SJCRH30 (cell line): ENCODE measurements at regions not wholly inside any gene's neighbourhood (a gene's known extent, or its start where the extent isn't known, plus 50 kb on each side); places are given as distances from the start of the nearest gene placed in this dataset.
"Not testable (repeated sequence)": the region's sequence is repeated elsewhere in the genome, so short reads cannot be mapped to it uniquely, and the experiment has no call there.

Source experiments
- DNase-seq, 2 experiments: peaks; one replicate each; pipeline ENCODE4 v3.0.0-alpha.2; 2015 to 2020
- H3K27ac ChIP-seq: fragments of 250-450 bp; sonication (Bioruptor Pico); 2 replicates; pipeline ENCODE4 v1.5.1; 2020; ENCODE audit warnings: mild to moderate bottlenecking, moderate library complexity
- H3K27me3 ChIP-seq: fragments of 250-450 bp; sonication (Bioruptor Pico); 2 replicates; pipeline ENCODE4 v1.5.1; 2020; ENCODE audit warnings: mild to moderate bottlenecking, moderate library complexity
- H3K36me3 ChIP-seq: fragments of 250-450 bp; sonication (Bioruptor Pico); 2 replicates; pipeline ENCODE4 v1.5.1; 2020; ENCODE audit warnings: mild to moderate bottlenecking, moderate library complexity
- H3K4me1 ChIP-seq: fragments of 250-450 bp; sonication (Bioruptor Pico); 2 replicates; pipeline ENCODE4 v1.5.1; 2020; ENCODE audit warnings: mild to moderate bottlenecking, moderate library complexity
- H3K4me3 ChIP-seq: fragments of 250-450 bp; sonication (Bioruptor Pico); 2 replicates; pipeline ENCODE4 v1.5.1; 2020; ENCODE audit warnings: mild to moderate bottlenecking, moderate library complexity
- H3K9me3 ChIP-seq: fragments of 250-450 bp; sonication (Bioruptor Pico); replicated peaks from 2 replicates; pipeline ENCODE4 v1.5.1; 2020; ENCODE audit warnings: mild to moderate bottlenecking, moderate library complexity

GRCh38 chr3:43797794-43798193 is 107.1 kb downstream of the ABHD5 start:
- H3K4me1 ChIP-seq = no peaks in the 10 kb centered on the region
- DNase-seq = no peak
- H3K4me3 ChIP-seq = no peak overlapping the region
- no peak overlapping the region for H3K27ac ChIP-seq
- no peaks in the 10 kb centered on the region for H3K27me3 ChIP-seq
- no peaks in the 10 kb centered on the region for H3K9me3 ChIP-seq
- no peaks in the 10 kb centered on the region for H3K36me3 ChIP-seq

GRCh38 chr3:43810797-43811196 is 120.1 kb downstream of the ABHD5 start:
- Histone ChIP-seq H3K36me3 (no peaks in the 10 kb centered on the region), H3K27me3 (no peaks in the 10 kb centered on the region), H3K9me3 (no peaks in the 10 kb centered on the region), H3K4me1 (no peaks in the 10 kb centered on the region), H3K4me3 (no peak overlapping the region), H3K27ac (no peak overlapping the region)
- no peak for DNase-seq

- Histone ChIP-seq H3K4me1 (no peaks in the 10 kb centered on the region), H3K27ac (no peak overlapping the region), H3K36me3 (no peaks in the 10 kb centered on the region), H3K9me3 (no peaks in the 10 kb centered on the region), H3K4me3 (no peak overlapping the region), H3K27me3 (no peaks in the 10 kb centered on the region)
- no peak for DNase-seq
Observed at GRCh38 chr3:43814461-43814860, 123.7 kb downstream of the ABHD5 start.

GRCh38 chr3:43816372-43816771 is 125.6 kb downstream of the ABHD5 start:
- H3K27ac ChIP-seq = no peak overlapping the region
- H3K4me1 ChIP-seq = no peaks in the 10 kb centered on the region
- H3K4me3 ChIP-seq = no peak overlapping the region
- no peaks in the 10 kb centered on the region for H3K27me3 ChIP-seq
- no peak for DNase-seq
- no peaks in the 10 kb centered on the region for H3K36me3 ChIP-seq
- H3K9me3 ChIP-seq = no peaks in the 10 kb centered on the region

GRCh38 chr3:43817064-43817463 is 126.3 kb downstream of the ABHD5 start:
- Histone ChIP-seq H3K4me3 (no peak overlapping the region), H3K27me3 (no peaks in the 10 kb centered on the region), H3K4me1 (no peaks in the 10 kb centered on the region), H3K9me3 (no peaks in the 10 kb centered on the region), H3K36me3 (no peaks in the 10 kb centered on the region), H3K27ac (no peak overlapping the region)
- no peak for DNase-seq

- Histone ChIP-seq H3K9me3 (no peaks in the 10 kb centered on the region), H3K27ac (no peak overlapping the region), H3K4me1 (no peaks in the 10 kb centered on the region), H3K4me3 (no peak overlapping the region), H3K36me3 (no peaks in the 10 kb centered on the region), H3K27me3 (no peaks in the 10 kb centered on the region)
- no peak for DNase-seq
Observed at GRCh38 chr3:43817825-43818224, 127.1 kb downstream of the ABHD5 start.

- H3K27me3 ChIP-seq = no peaks in the 10 kb centered on the region
Observed at GRCh38 chr3:43818229-43818628, 127.5 kb downstream of the ABHD5 start.

GRCh38 chr3:43838009-43838758 is 147.4 kb downstream of the ABHD5 start:
- Histone ChIP-seq H3K4me1 (no peaks in the 10 kb centered on the region), H3K9me3 (no peaks in the 10 kb centered on the region), H3K27me3 (no peaks in the 10 kb centered on the region), H3K4me3 (no peak overlapping the region), H3K27ac (no peak overlapping the region), H3K36me3 (no peaks in the 10 kb centered on the region)
- no peak for DNase-seq

More at GRCh38 chr3:43818229-43818628, 127.5 kb downstream of the ABHD5 start:
- no peak overlapping the region for H3K27ac ChIP-seq
- H3K4me1 ChIP-seq = no peaks in the 10 kb centered on the region
- no peaks in the 10 kb centered on the region for H3K9me3 ChIP-seq
- H3K4me3 ChIP-seq = no peak overlapping the region
- no peak for DNase-seq
- H3K36me3 ChIP-seq = no peaks in the 10 kb centered on the region

- no peaks in the 10 kb centered on the region for H3K4me1 ChIP-seq
- H3K36me3 ChIP-seq = no peaks in the 10 kb centered on the region
- H3K27me3 ChIP-seq = no peaks in the 10 kb centered on the region
- no peak for DNase-seq
- H3K9me3 ChIP-seq = no peaks in the 10 kb centered on the region
- no peak overlapping the region for H3K27ac ChIP-seq
- H3K4me3 ChIP-seq = no peak overlapping the region
Observed at GRCh38 chr3:43838877-43839276, 148.1 kb downstream of the ABHD5 start.

- Histone ChIP-seq H3K9me3 (no peaks in the 10 kb centered on the region), H3K4me1 (no peaks in the 10 kb centered on the region), H3K36me3 (no peaks in the 10 kb centered on the region), H3K4me3 (no peak overlapping the region), H3K27ac (no peak overlapping the region), H3K27me3 (no peaks in the 10 kb centered on the region)
- no peak for DNase-seq
Observed at GRCh38 chr3:43843386-43843785, 152.6 kb downstream of the ABHD5 start.

- no peak overlapping the region for H3K27ac ChIP-seq
- no peaks in the 10 kb centered on the region for H3K4me1 ChIP-seq
- no peaks in the 10 kb centered on the region for H3K36me3 ChIP-seq
- no peak for DNase-seq
- H3K9me3 ChIP-seq = no peaks in the 10 kb centered on the region
- H3K4me3 ChIP-seq = no peak overlapping the region
- no peaks in the 10 kb centered on the region for H3K27me3 ChIP-seq
Observed at GRCh38 chr3:43844757-43845156, 154.0 kb downstream of the ABHD5 start.

- not testable (repeated sequence) for H3K4me3 ChIP-seq, H3K36me3 ChIP-seq, H3K27me3 ChIP-seq, DNase-seq, H3K4me1 ChIP-seq, H3K9me3 ChIP-seq, H3K27ac ChIP-seq
Observed at GRCh38 chr3:43845553-43845952, 154.8 kb downstream of the ABHD5 start.

- no peaks in the 10 kb centered on the region for H3K4me1 ChIP-seq
- H3K9me3 ChIP-seq = no peaks in the 10 kb centered on the region
- no peak overlapping the region for H3K4me3 ChIP-seq
- no peaks in the 10 kb centered on the region for H3K36me3 ChIP-seq
- H3K27ac ChIP-seq = no peak overlapping the region
- H3K27me3 ChIP-seq = no peaks in the 10 kb centered on the region
- DNase-seq = no peak
Observed at GRCh38 chr3:43852066-43852465, 161.3 kb downstream of the ABHD5 start.

- Histone ChIP-seq H3K9me3 (no peaks in the 10 kb centered on the region), H3K36me3 (no peaks in the 10 kb centered on the region), H3K27me3 (no peaks in the 10 kb centered on the region), H3K27ac (no peak overlapping the region), H3K4me1 (no peaks in the 10 kb centered on the region), H3K4me3 (no peak overlapping the region)
- no peak for DNase-seq
Observed at GRCh38 chr3:43854283-43854682, 163.5 kb downstream of the ABHD5 start.

GRCh38 chr3:43854916-43855315 is 164.2 kb downstream of the ABHD5 start:
- Histone ChIP-seq H3K36me3 (no peaks in the 10 kb centered on the region), H3K4me1 (no peaks in the 10 kb centered on the region), H3K9me3 (no peaks in the 10 kb centered on the region), H3K27me3 (no peaks in the 10 kb centered on the region), H3K27ac (no peak overlapping the region), H3K4me3 (no peak overlapping the region)
- DNase-seq = no peak

- no peaks in the 10 kb centered on the region for H3K9me3 ChIP-seq
- DNase-seq = peak; percentile 35 to 53
- H3K4me1 ChIP-seq = no peaks in the 10 kb centered on the region
- no peak overlapping the region for H3K27ac ChIP-seq
- H3K36me3 ChIP-seq = no peaks in the 10 kb centered on the region
- H3K4me3 ChIP-seq = no peak overlapping the region
- H3K27me3 ChIP-seq = no peaks in the 10 kb centered on the region
Observed at GRCh38 chr3:43855674-43856299, 165.0 kb downstream of the ABHD5 start.
